Kidney (tissue), 13 donors: ENCODE measurements at regions not wholly inside any gene's neighbourhood (a gene's known extent, or its start where the extent isn't known, plus 50 kb on each side); places are given as distances from the start of the nearest gene placed in this dataset.
"Not testable (repeated sequence)": the region's sequence is repeated elsewhere in the genome, so short reads cannot be mapped to it uniquely, and the experiment has no call there.

ENCODE experiments used
- DNase-seq, 5 donors: peaks; one replicate each; pipeline ENCODE4 v3.0.0-alpha.2; 2013 to 2020
- FAIRE-seq: peaks from 2 replicates; lab custom pipeline; 2012; peaks lifted over from hg19 to GRCh38; lab: Jason Lieb, UNC
- H3K27ac ChIP-seq, 2 donors: one replicate each; pipeline ENCODE4 v1.7.0; 2013; ENCODE audit warnings: low read depth in 2 of 2, low read length in 2 of 2, inconsistent platforms in 1 of 2
- H3K27me3 ChIP-seq: one replicate; pipeline ENCODE4 v1.7.1; 2013; ENCODE audit warnings: low read length, inconsistent platforms; ENCODE audit not compliant: control insufficient read depth, insufficient read depth
- H3K36me3 ChIP-seq, 3 donors: one replicate each; pipeline versions ENCODE4 v1.7.0 to v1.7.1; 2013; ENCODE audit warnings: low read length in 3 of 3, control low read depth in 1 of 3, inconsistent platforms in 1 of 3; ENCODE audit not compliant: insufficient read depth in 3 of 3, control insufficient read depth in 2 of 3
- H3K4me1 ChIP-seq, 3 donors: one replicate each; pipeline versions ENCODE4 v1.7.0 to v1.7.1; 2013; ENCODE audit warnings: low read length in 3 of 3, inconsistent platforms in 1 of 3, low read depth in 1 of 3; ENCODE audit not compliant: control insufficient read depth in 2 of 3, insufficient read depth in 2 of 3
- H3K4me3 ChIP-seq, 3 donors: one replicate each; pipeline versions ENCODE4 v1.7.0 to v1.8.1; 2013; ENCODE audit warnings: low read length in 3 of 3, control low read depth in 1 of 3, inconsistent platforms in 1 of 3
- H3K9ac ChIP-seq, 3 donors: one replicate each; pipeline versions ENCODE4 v1.7.0 to v1.7.1; 2013; ENCODE audit warnings: low read length in 3 of 3, control low read depth in 1 of 3, inconsistent platforms in 1 of 3
- H3K9me3 ChIP-seq, 3 donors: one replicate each; pipeline versions ENCODE4 v1.7.0 to v1.7.1; 2013; ENCODE audit warnings: low read length in 3 of 3, control low read depth in 1 of 3, inconsistent platforms in 1 of 3; ENCODE audit not compliant: control insufficient read depth in 2 of 3, insufficient read depth in 1 of 3
- intact Hi-C: fragments of 100-400 bp; cut with DNase I; formaldehyde crosslinking; loops from one replicate; pipeline ENCODE4 v1.11.1; 2022
- TF ChIP-seq, protein P1 (sequence below): IDR thresholded peaks from 3 replicates; pipeline ENCODE4 v1.5.1; 2012; ENCODE audit warnings: mild to moderate bottlenecking, moderate library complexity, borderline replicate concordance; ENCODE audit not compliant: insufficient read depth; ENCODE audit errors: extremely low read depth
- donor health status: control.
- donor health status: control.
- donor health status: control.
- donor health status: control.
- donor health status: control.
- donor health status: DM: yes; HTN: yes; CAD: no.
- donor health status: Normal renal cell carcinoma (clear cell type).

DNA sequence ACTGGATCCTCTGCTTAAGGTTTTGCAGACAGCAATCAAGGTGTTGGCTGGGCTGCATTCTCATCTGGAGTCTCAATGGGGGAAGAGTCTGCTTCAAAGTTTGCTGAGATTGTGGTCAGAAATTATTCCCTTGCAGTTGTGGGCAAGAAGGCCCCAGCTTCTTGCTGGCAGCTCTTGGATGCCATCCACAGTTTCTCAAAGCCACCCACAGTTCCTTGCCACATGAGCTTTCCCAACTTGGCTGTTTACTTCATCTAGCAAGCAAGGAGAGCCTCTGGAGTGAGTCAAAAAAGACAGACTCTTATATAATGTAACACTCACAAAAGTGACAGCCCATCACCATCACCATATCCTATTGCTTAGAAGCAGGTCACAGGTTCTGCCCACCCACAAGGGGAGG is 62.1 kb upstream of the ABHD2 start:
- TF ChIP-seq, protein P1, sequence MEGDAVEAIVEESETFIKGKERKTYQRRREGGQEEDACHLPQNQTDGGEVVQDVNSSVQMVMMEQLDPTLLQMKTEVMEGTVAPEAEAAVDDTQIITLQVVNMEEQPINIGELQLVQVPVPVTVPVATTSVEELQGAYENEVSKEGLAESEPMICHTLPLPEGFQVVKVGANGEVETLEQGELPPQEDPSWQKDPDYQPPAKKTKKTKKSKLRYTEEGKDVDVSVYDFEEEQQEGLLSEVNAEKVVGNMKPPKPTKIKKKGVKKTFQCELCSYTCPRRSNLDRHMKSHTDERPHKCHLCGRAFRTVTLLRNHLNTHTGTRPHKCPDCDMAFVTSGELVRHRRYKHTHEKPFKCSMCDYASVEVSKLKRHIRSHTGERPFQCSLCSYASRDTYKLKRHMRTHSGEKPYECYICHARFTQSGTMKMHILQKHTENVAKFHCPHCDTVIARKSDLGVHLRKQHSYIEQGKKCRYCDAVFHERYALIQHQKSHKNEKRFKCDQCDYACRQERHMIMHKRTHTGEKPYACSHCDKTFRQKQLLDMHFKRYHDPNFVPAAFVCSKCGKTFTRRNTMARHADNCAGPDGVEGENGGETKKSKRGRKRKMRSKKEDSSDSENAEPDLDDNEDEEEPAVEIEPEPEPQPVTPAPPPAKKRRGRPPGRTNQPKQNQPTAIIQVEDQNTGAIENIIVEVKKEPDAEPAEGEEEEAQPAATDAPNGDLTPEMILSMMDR = no peak
- H3K9me3 ChIP-seq = peaks cover 0 to 2% (median 0%) of the 10 kb centered on the region in 3 donors
- H3K9ac ChIP-seq = no peak overlapping the region
- DNase-seq = no peak
- no peaks in the 10 kb centered on the region for H3K27me3 ChIP-seq
- no peaks in the 10 kb centered on the region for H3K4me1 ChIP-seq
- H3K4me3 ChIP-seq = no peak overlapping the region
- intact Hi-C loops = no loop called here
- no peak for FAIRE-seq
- H3K27ac ChIP-seq = no peak overlapping the region
- H3K36me3 ChIP-seq = no peaks in the 10 kb centered on the region

DNA sequence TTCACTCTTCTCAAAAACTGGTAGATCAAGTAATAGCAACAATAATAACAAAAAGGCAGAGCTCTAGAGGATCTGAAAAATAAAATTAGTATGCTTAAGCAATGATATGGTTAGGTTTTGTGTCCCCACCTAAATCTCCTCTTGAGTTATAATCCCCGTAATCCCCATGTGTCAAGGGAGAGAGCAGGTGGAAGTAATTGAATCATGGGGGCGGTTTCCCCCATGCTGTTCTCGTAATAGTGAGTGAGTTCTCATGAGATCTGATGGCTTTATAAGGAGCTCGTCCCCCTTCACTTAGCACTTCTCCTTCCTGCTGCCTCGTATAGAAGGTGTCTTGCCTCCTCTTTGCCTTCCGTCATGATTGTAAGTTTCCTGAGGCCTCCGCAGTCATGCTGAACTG is 60.2 kb upstream of the ABHD2 start:
- FAIRE-seq = no peak
- Histone ChIP-seq H3K36me3 (no peaks in the 10 kb centered on the region), H3K4me3 (no peak overlapping the region), H3K27me3 (no peaks in the 10 kb centered on the region), H3K9ac (no peak overlapping the region), H3K27ac (no peak overlapping the region), H3K9me3 (peaks cover 0 to 2% (median 0%) of the 10 kb centered on the region in 3 donors), H3K4me1 (no peaks in the 10 kb centered on the region)
- DNase-seq = no peak
- intact Hi-C loops = no loop called here
- TF ChIP-seq, protein P1 = no peak

DNA sequence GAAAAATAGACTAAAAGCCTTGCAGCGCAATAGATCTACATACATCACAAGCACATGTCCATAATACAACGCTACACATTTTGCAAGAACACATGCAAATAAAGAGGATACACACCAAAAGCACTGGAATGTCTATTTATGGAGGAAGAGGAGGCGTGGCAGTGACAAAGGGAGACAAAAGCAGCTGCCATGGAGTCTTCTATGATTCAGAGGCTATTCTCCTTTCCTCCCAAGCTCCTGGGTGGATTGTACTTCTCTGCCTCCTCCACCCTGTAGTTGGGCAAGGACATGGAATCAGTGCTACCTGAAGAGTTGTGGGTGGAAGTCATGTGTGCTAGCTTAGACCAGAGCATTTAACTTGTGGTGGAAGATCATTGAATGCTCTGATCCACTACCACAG is 57.9 kb upstream of the ABHD2 start:
- Histone ChIP-seq H3K9ac (no peak overlapping the region), H3K4me3 (no peak overlapping the region), H3K36me3 (no peaks in the 10 kb centered on the region), H3K9me3 (peaks cover 0 to 2% (median 0%) of the 10 kb centered on the region in 3 donors), H3K27ac (no peak overlapping the region), H3K4me1 (no peaks in the 10 kb centered on the region), H3K27me3 (no peaks in the 10 kb centered on the region)
- no peak for DNase-seq
- intact Hi-C loops = no loop called here
- no peak for FAIRE-seq
- TF ChIP-seq, protein P1 = no peak

DNA sequence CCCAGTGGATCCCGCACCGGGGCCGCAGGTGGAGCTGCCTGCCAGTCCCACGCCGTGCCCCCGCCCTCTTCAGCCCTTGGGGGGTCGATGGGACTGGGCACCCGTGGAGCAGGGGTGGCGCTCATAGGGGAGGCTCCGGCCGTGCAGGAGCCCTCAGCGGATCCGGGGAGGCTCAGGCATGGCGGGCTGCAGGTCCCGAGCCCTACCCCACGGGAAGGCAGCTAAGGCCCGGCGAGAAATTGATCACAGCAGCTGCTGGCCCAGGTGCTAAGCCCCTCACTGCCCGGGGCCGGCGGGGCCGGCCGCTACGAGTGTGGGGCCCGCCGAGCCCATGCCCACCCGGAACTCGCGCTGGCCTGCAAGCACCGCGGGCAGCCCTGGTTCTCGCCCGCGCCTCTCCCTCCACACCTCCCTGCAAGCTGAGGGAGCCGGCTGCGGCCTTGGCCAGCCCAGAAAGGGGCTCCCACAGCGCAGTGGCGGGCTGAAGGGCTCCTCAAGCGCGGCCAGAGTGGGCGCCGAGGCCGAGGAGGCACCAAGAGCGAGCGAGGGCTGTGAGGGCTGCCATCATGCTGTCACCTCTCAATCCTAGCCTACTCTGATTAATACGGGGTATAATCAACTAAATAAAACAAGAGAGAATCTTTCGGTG is 56.5 kb upstream of the ABHD2 start:
- DNase-seq, H3K27ac ChIP-seq, H3K36me3 ChIP-seq, FAIRE-seq, intact Hi-C loops, H3K27me3 ChIP-seq, H3K9me3 ChIP-seq, H3K4me1 ChIP-seq, H3K9ac ChIP-seq, H3K4me3 ChIP-seq: not testable (repeated sequence)
